ENCODE measurements at regions not wholly inside any gene's neighbourhood (a gene's known extent, or its start where the extent isn't known, plus 50 kb on each side); places are given as distances from the start of the nearest gene placed in this dataset.

GRCh38 chr11:80649186-80649585 lies 1208.4 kb upstream of the TENM4 start:
- no CpG with 5 or more reads among the region's 5 CpGs for WGBS, 2 experiments (ENCODE audit: extremely low coverage in 2 of 2, insufficient read length in 1 of 2)
- H3K9ac ChIP-seq (ENCODE audit: low read depth, low read length) = no peak overlapping the region
- H2AK5ac ChIP-seq (ENCODE audit: low read depth, low read length) = no peak overlapping the region
- POLR2A ChIA-PET (ENCODE audit: unreplicated experiment) = no interaction called here
- no peak overlapping the region for H3K27ac ChIP-seq (ENCODE audit: insufficient read depth, low read length)
- H3K4me1 ChIP-seq (ENCODE audit: control insufficient read depth, insufficient read depth, low read length) = no peaks in the 10 kb centered on the region
- dilution Hi-C loops (cut with HindIII; ENCODE audit: low sequenced_read_pairs, unreplicated experiment) (no loop called here), intact Hi-C loops (cut with micrococcal nuclease) (no loop called here), in situ Hi-C loops (cut with MboI; ENCODE audit: low sequenced_read_pairs) (no loop called here)
- H2BK15ac ChIP-seq (ENCODE audit: low read depth, low read length) = no peak overlapping the region
- no peaks in the 10 kb centered on the region for H3K36me3 ChIP-seq (ENCODE audit: control insufficient read depth, insufficient read depth, low read length)
- BruUV-seq (replicated peaks) = no TSS peak
- no peak overlapping the region for H4K8ac ChIP-seq (ENCODE audit: low read depth in 2 of 2, low read length in 2 of 2)
- no peak overlapping the region for H2BK120ac ChIP-seq (ENCODE audit: low read depth, low read length)
- no peaks in the 10 kb centered on the region for H3K9me3 ChIP-seq (ENCODE audit: control insufficient read depth, insufficient read depth, low read length)
- H3K4me3 ChIP-seq (ENCODE audit: insufficient read depth, low read depth, low read length) = no peak overlapping the region
- no peaks in the 10 kb centered on the region for H4K20me1 ChIP-seq (ENCODE audit: insufficient read depth, low read length)
- ATAC-seq (ENCODE audit: low read depth) (no peak), DNase-seq (no peak)
- H3K14ac ChIP-seq (replicated peaks; ENCODE audit: low read depth, low read length) = no peak overlapping the region
- TF ChIP-seq MAFK (IDR thresholded peaks at IDR 0.05; ENCODE audit: low read depth, low read length) (no peak), RCOR1 (IDR thresholded peaks at IDR 0.05; ENCODE audit: insufficient replicate concordance, low read length) (no peak), BHLHE40 (IDR thresholded peaks at IDR 0.05; ENCODE audit: low read depth, low read length) (no peak), RFX5 (IDR thresholded peaks at IDR 0.05; ENCODE audit: low read depth, low read length) (no peak), CHD1 (IDR thresholded peaks at IDR 0.05; ENCODE audit: low read depth, low read length) (no peak), CEBPB (IDR thresholded peaks at IDR 0.05; ENCODE audit: low read depth, low read length) (no peak), MXI1 (IDR thresholded peaks at IDR 0.05; ENCODE audit: borderline replicate concordance, low read depth, low read length) (no peak), POLR2A (IDR thresholded peaks at IDR 0.05; ENCODE audit: low read depth, low read length) (no peak), FOS (IDR thresholded peaks at IDR 0.05; ENCODE audit: low read depth, low read length) (no peak), SMC3 (IDR thresholded peaks at IDR 0.05; ENCODE audit: low read depth, low read length) (no peak)
- TF ChIP-seq, protein P1, sequence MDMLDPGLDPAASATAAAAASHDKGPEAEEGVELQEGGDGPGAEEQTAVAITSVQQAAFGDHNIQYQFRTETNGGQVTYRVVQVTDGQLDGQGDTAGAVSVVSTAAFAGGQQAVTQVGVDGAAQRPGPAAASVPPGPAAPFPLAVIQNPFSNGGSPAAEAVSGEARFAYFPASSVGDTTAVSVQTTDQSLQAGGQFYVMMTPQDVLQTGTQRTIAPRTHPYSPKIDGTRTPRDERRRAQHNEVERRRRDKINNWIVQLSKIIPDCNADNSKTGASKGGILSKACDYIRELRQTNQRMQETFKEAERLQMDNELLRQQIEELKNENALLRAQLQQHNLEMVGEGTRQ (IDR thresholded peaks at IDR 0.05; ENCODE audit: low read depth, low read length) = no peak
- no peak overlapping the region for H3K4ac ChIP-seq (ENCODE audit: low read depth, low read length)
- H2BK20ac ChIP-seq (ENCODE audit: low read depth, low read length) = no peak overlapping the region
- CTCF ChIA-PET = no interaction called here
- no peaks in the 10 kb centered on the region for H3K79me1 ChIP-seq (ENCODE audit: low read depth in 1 of 2, low read length in 2 of 2)
- H3K23ac ChIP-seq (ENCODE audit: low read depth, low read length) = no peak overlapping the region
- no peaks in the 10 kb centered on the region for H3K27me3 ChIP-seq (ENCODE audit: control insufficient read depth, insufficient read depth, low read length)
- no peaks in the 10 kb centered on the region for H3K9me1 ChIP-seq (ENCODE audit: insufficient read depth, low read length)
- no peak overlapping the region for H4K5ac ChIP-seq (ENCODE audit: low read depth, low read length)
- H4K91ac ChIP-seq (ENCODE audit: insufficient read depth, low read depth, low read length) = no peak overlapping the region
- no peak overlapping the region for H3K18ac ChIP-seq (ENCODE audit: low read depth, low read length)
- no peak overlapping the region for H3K4me2 ChIP-seq (ENCODE audit: low read depth, low read length)
- no peak overlapping the region for H2AK9ac ChIP-seq (replicated peaks; ENCODE audit: low read depth, low read length, poor library complexity)
- H2BK5ac ChIP-seq (ENCODE audit: low read depth, low read length, poor library complexity, severe bottlenecking) = no peak overlapping the region
- H2AFZ ChIP-seq (replicated peaks; ENCODE audit: low read length, poor library complexity) = no peak overlapping the region
- H3K56ac ChIP-seq (ENCODE audit: extremely low read depth, insufficient read depth, low read length) = no peak overlapping the region
